Left cardiac atrium (tissue), 4 donors: ENCODE measurements at regions not wholly inside any gene's neighbourhood (a gene's known extent, or its start where the extent isn't known, plus 50 kb on each side); places are given as distances from the start of the nearest gene placed in this dataset.
"Not testable (repeated sequence)": the region's sequence is repeated elsewhere in the genome, so short reads cannot be mapped to it uniquely, and the experiment has no call there.

Experiments used
- ATAC-seq, 2 donors: fragments of 200-7000 bp; cut with Tn5 transposase; one replicate each; pipeline ENCODE4 v1.9.1; 2020; ENCODE audit warnings: mild to moderate bottlenecking in 2 of 2, moderate library complexity in 2 of 2
- DNase-seq: peaks from one replicate; pipeline ENCODE4 v3.0.0-alpha.2; 2020
- intact Hi-C, 2 donors: fragments of 100-400 bp; cut with DNase I; formaldehyde crosslinking; loops; one replicate each; pipeline versions ENCODE4 v1.14.1 to v1.15.1; 2022 to 2023
- donor health status: DM: no; HTN: yes; CAD: no.
- donor health status: DM: no; HTN: yes; CAD: no; lungs with severe emphysema.
- donor health status: DM: yes; HTN: yes; CAD: no.
- donor health status: Dilated cardiomyopathy.

DNA sequence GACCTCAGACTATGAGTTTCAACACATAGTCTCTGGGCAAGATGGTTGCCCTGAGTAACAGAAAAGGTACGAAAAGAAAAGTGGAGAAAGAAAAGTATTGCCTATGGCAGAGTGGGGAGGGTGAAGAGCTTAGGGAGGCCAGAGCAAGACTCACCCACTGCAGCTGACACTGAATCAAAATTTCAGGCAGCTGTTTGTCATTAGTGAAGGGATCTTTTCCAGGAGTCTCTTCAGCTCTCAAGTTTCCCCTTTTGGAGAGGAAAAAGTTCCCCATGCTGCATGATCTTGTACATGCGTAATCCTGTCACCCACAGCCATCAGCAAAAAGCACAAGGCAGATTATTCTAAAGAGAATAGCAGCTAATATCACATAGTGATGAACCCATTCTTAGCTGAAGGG lies 616.9 kb upstream of the GBE1 start:
- ATAC-seq (peak; percentile 15 to 57), DNase-seq (no peak)
- intact Hi-C loops: no loop called here

- intact Hi-C loops: no loop called here
- ATAC-seq (no peak), DNase-seq (no peak)
Measured at GRCh38 chr3:82376883-82377282, 615.4 kb upstream of the GBE1 start.

GRCh38 chr3:82373833-82374232 lies 612.4 kb upstream of the GBE1 start:
- intact Hi-C loops, ATAC-seq, DNase-seq: not testable (repeated sequence)

DNA sequence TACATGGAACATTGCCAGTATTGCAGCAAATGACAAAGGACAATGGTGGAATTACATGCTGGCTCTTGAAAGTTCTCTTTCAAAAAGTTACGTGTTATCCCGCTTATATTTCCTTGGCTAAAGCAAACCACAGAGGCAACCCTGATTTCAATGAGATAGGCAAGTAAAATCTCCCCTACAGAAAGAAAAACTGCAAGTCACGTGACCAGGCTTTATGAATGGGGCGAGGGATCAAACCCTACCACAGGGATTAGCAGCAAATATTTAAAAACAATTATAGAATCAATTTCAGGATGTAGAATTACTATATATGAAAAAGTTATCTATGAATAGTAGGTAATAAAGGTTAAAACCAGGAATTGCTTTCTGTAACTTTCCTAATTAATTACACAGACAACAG lies 603.4 kb upstream of the GBE1 start:
- no peak for ATAC-seq
- DNase-seq: no peak
- intact Hi-C loops: no loop called here

- intact Hi-C loops: no loop called here
- DNase-seq (no peak), ATAC-seq (no peak)
Measured at GRCh38 chr3:82363131-82363530, 601.7 kb upstream of the GBE1 start.

DNA sequence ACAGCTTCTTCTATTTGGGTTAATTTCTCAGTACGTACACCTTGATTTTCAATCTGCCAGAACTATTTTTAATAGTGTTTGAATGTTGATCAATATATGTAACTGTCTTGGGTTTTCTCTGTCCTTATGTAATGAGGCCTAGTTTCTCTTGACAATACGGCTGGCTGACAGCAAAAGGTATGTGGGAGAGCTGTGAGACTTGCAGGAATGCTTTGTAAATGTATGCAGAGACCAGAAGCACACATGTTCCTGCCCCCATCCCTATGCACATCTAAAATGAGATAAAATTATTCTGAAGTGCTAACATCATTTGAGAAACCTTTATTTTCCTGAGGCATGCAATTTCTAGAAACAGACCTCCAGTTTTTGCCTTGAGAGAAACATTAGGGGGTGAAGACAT lies 593.8 kb upstream of the GBE1 start:
- intact Hi-C loops: no loop called here
- no peak for ATAC-seq

GRCh38 chr3:82354228-82354627 lies 592.8 kb upstream of the GBE1 start:
- intact Hi-C loops: no loop called here
- ATAC-seq: peak; percentile 38 to 70
- DNase-seq: no peak

More for the DNA sequence above, 593.8 kb upstream of the GBE1 start:
- no peak for DNase-seq

DNA sequence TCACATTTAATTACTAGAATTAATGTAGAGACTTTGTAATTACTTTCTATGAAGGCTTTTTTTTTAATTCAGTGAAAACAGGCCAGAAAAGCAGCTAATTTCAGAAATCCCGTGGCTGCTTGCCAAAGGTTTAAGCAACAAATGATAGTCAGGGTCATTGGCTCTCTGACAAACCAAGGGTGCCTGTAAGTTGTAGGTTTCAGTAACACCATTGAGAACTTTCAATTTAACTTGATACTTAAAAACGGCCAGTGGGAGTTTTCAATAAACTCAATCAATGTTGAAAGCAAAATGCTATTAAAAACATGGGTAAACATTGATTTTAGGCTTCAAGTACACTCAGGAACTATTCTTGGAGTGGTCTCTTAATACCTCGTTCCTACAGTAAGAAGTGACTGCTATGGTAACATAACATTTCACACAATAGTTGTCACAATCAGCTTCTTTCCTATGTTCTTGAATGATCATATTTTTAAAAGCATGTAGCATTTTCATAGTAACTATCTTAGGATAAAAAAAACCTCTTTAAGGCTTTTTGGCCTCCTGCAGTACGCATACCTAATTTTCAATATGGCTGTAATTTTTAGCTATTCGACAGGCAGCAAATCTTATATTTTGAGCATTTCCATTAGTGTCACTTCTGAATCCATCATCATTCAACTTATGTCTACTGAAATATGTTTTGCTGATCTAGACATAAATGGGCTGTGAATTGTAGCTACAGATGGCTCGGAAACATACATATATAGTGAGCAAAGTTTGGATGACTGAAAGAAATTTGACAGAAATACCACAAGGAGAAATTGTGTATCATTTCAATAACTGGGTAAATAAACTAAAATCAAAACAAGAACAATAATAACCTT lies 592.1 kb upstream of the GBE1 start:
- peak; percentile 24 for DNase-seq
- intact Hi-C loops: no loop called here
- peak in 1 of 2 donors; percentile 47 for ATAC-seq

DNA sequence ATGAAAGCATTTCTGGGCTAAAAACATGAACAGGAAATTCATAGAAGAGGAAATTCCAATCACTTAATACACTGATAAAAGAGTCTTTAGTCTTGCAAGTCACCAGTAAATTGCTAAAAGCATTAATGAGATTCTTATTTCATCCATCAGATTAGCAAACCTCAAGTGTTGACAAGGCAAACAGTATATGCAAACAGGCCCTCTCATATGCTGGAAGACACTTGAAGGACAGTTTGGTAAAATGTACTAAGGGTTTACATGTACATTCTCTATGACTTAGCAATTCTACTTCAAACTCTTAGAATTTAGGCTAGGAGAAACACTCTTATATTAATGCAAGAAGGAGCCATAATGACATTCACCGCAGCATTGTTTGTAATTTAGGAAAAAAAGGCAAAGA lies 586.1 kb upstream of the GBE1 start:
- no peak for DNase-seq
- intact Hi-C loops: no loop called here
- no peak for ATAC-seq

- intact Hi-C loops: no loop called here
- DNase-seq (no peak), ATAC-seq (no peak)
Measured at GRCh38 chr3:82342521-82342920, 581.1 kb upstream of the GBE1 start.

DNA sequence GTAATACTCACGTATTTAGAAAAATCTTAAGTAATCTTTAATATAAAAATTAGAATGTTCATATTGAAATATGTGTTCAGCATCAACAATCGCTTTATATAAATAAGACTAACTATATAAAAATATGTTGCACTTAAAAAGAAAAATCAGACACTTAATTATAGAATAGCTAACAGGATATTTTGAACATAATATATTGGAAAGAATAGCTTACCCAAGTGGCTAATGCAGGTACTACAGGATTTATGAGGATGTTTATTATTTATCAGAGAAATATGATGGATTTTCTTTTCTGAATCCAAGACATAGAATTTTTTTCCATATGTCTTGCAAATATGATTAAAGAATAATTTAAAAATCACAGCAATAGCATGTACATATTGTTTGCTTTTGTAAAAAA lies 567.9 kb upstream of the GBE1 start:
- intact Hi-C loops: no loop called here
- DNase-seq: no peak
- no peak for ATAC-seq

DNA sequence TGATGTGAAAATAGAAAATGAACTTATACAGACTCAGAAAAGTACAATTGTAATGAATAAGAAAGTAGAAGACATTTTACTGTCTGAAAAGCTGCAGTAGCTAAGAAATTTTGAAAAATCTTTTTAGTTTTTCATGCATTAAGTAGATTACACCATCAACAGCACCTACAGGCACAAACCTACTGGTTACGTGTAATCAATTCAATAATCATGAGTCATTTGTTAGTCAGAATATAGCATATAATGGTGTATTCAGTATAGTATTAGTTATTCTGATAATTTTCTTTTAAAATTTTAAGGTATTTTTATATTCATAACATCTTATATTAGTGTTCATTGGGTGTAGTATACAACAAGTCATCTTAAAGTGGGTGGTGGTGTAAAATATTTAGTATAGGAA lies 550.5 kb upstream of the GBE1 start:
- ATAC-seq (no peak), DNase-seq (no peak)
- intact Hi-C loops: no loop called here

DNA sequence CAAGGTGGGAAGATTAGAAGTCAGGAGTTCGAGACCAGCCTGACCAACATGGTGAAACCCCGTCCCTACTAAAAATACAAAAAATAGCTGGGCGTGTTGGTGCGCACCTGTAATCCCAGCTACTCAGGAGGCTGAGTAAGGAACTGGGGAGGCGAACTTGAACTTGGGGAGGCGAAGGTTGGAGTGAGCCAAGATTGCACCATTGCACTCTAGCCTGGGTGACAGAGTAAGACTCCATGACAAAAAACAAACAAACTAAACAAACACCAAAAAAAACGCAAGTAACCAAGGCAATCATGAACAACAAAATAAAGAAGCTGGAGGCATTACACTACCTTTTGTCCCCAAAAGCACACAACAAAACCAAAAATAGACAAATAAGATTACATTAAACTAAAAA lies 547.3 kb upstream of the GBE1 start:
- no peak for DNase-seq
- no peak for ATAC-seq
- intact Hi-C loops: no loop called here

GRCh38 chr3:82306189-82306588 lies 544.7 kb upstream of the GBE1 start:
- ATAC-seq: no peak

DNA sequence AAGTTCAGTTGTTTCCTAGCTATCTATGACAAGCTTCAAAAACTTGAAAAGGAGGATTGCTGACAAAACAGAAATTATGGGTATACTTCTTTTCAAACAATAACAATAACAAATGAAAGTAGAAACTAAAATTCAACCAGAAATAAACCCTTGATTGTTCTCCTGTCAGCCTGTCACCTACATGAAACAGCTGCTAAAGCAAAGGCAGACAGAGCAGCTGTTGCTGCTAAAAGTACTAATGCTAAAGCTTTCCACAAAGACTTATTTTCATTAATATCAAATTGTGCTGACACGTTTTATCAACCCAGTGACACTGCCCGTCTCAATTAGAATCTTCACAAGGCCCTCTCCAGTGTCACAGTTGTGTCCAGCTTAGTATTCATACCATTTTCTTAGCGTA lies 533.2 kb upstream of the GBE1 start:
- intact Hi-C loops: no loop called here
- ATAC-seq: no peak
- DNase-seq: no peak

More at GRCh38 chr3:82306189-82306588, 544.7 kb upstream of the GBE1 start:
- intact Hi-C loops: no loop called here
- DNase-seq: no peak

DNA sequence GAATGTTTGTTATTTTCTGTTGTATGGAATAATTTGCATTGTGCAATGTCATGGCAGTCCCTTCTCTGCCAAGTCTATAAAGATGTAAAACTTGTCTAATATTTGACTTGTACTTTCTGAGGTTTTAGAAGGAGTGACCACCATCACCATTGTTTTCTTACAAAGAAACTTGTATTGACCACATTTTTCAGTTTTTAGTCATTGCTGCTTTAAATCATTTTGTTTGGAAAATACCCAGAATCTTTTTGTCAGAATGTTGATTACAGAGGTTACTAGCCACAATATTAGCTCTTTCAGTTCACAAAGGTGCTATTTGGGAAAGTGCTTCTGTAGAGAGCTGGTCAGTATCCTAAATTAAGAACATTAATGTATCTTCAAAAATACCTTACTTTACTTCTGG lies 532.4 kb upstream of the GBE1 start:
- ATAC-seq (no peak), DNase-seq (no peak)
- intact Hi-C loops: no loop called here

DNA sequence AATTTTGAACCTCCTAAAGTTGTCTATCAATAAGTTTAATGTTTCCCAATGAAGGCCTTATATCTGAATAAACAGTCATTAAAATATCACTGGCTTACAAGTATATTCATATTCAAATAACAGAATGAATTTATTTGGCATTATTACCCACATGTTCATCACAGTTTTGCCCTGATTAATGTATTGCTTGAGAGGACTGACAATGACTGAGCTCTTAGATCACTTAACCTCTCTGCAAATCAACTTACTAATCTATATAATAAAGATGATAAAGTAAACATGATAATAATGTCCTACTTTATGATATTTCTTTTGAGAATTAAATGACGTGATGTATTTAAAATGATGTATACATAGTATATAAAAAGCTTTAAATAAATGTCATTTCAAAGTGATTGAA lies 532.0 kb upstream of the GBE1 start:
- no peak for ATAC-seq
- no peak for DNase-seq
- intact Hi-C loops: no loop called here

GRCh38 chr3:82287562-82287961 lies 526.1 kb upstream of the GBE1 start:
- ATAC-seq (no peak), DNase-seq (no peak)
- intact Hi-C loops: no loop called here

GRCh38 chr3:82281205-82281604 lies 519.8 kb upstream of the GBE1 start:
- no peak for DNase-seq
- ATAC-seq: no peak
- intact Hi-C loops: no loop called here

GRCh38 chr3:82276992-82277391 lies 515.5 kb upstream of the GBE1 start:
- no peak for ATAC-seq

DNA sequence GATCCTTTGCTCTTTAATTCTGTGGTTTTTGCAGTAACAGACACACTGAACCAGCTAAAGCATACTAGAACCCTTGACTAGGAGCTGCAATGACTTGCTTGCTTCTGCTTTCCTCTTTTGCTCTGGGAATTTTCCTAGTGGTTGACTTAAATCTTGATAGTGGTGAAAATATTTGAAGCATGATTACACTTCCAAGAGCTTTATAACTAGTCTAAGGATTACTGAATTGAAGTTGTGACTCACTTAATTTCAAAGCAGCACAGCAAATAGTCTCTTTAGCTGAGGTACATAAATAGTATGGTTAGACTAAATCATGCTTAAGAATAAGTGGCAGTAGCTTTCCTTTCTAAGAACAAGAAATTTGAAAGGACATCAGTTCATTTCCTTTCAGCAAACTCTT lies 513.5 kb upstream of the GBE1 start:
- intact Hi-C loops: no loop called here
- DNase-seq: no peak
- ATAC-seq: no peak

More at GRCh38 chr3:82276992-82277391, 515.5 kb upstream of the GBE1 start:
- intact Hi-C loops: no loop called here
- no peak for DNase-seq
